HG03469 (cell line): ENCODE measurements at regions not wholly inside any gene's neighbourhood (a gene's known extent, or its start where the extent isn't known, plus 50 kb on each side); places are given as distances from the start of the nearest gene placed in this dataset.
"Not testable (repeated sequence)": the region's sequence is repeated elsewhere in the genome, so short reads cannot be mapped to it uniquely, and the experiment has no call there.

ENCODE experiments used
- ATAC-seq: cut with Tn5 transposase; IDR thresholded peaks from one replicate; pipeline ENCODE4 v1.9.1; 2021; ENCODE audit warnings: mild to moderate bottlenecking, moderate library complexity, moderate number of reproducible peaks; ENCODE audit not compliant: unreplicated experiment

- no peak for ATAC-seq
Measured at GRCh38 chr4:186845137-186845842, 121.6 kb upstream of the FAT1 start.

- ATAC-seq: no peak
Measured at GRCh38 chr4:186846426-186846825, 122.8 kb upstream of the FAT1 start.

- not testable (repeated sequence) for ATAC-seq
Measured at GRCh38 chr4:186847429-186848131, 123.9 kb upstream of the FAT1 start.

GRCh38 chr4:186848437-186848836 is 124.8 kb upstream of the FAT1 start:
- no peak for ATAC-seq

GRCh38 chr4:186851291-186852072 is 127.8 kb upstream of the FAT1 start:
- no peak for ATAC-seq

GRCh38 chr4:186852073-186852420 is 128.4 kb upstream of the FAT1 start:
- no peak for ATAC-seq

- ATAC-seq: peak; percentile 52
Measured at GRCh38 chr4:186852964-186853391, 129.3 kb upstream of the FAT1 start.

GRCh38 chr4:186854256-186854655 is 130.6 kb upstream of the FAT1 start:
- ATAC-seq: no peak

- ATAC-seq: no peak
Measured at GRCh38 chr4:186855111-186855510, 131.5 kb upstream of the FAT1 start.

GRCh38 chr4:186857793-186858192 is 134.1 kb upstream of the FAT1 start:
- no peak for ATAC-seq

- no peak for ATAC-seq
Measured at GRCh38 chr4:186858355-186858754, 134.7 kb upstream of the FAT1 start.

GRCh38 chr4:186859420-186859819 is 135.8 kb upstream of the FAT1 start:
- no peak for ATAC-seq

GRCh38 chr4:186861317-186861716 is 137.7 kb upstream of the FAT1 start:
- ATAC-seq: no peak

- no peak for ATAC-seq
Measured at GRCh38 chr4:186871856-186872255, 148.2 kb upstream of the FAT1 start.

GRCh38 chr4:186873095-186873494 is 149.4 kb upstream of the FAT1 start:
- ATAC-seq: not testable (repeated sequence)

- no peak for ATAC-seq
Measured at GRCh38 chr4:186875476-186875875, 151.8 kb upstream of the FAT1 start.

GRCh38 chr4:186876961-186877626 is 153.4 kb upstream of the FAT1 start:
- ATAC-seq: no peak

GRCh38 chr4:186878203-186878776 is 154.6 kb upstream of the FAT1 start:
- no peak for ATAC-seq

GRCh38 chr4:186881521-186882220 is 158.0 kb upstream of the FAT1 start:
- no peak for ATAC-seq

- ATAC-seq: no peak
Measured at GRCh38 chr4:186882293-186882692, 158.6 kb upstream of the FAT1 start.
